OCI-LY3 (cell line): ENCODE measurements at regions not wholly inside any gene's neighbourhood (a gene's known extent, or its start where the extent isn't known, plus 50 kb on each side); places are given as distances from the start of the nearest gene placed in this dataset.
A peak's percentile ranks its signal among the peaks of the same experiment; 100 is the strongest.

Experiments
- H2AFZ ChIP-seq: fragments of 200-600, 300-600 bp; shearing (Covaris generic); 2 replicates; pipeline ENCODE4 v1.6.0; 2014; ENCODE audit warnings: antibody characterized with exemption, low read depth, low read length
- H3K27ac ChIP-seq: fragments of 200-600, 300-600 bp; sonication (generic); 2 replicates; pipeline ENCODE4 v1.5.1; 2014; ENCODE audit warnings: mild to moderate bottlenecking, low read length, moderate library complexity, mixed read lengths
- H3K27me3 ChIP-seq: fragments of 200-600, 300-600 bp; sonication (generic); 2 replicates; pipeline ENCODE4 v1.6.1; 2014; ENCODE audit warnings: low read depth, low read length, mixed read lengths
- H3K36me3 ChIP-seq: fragments of 200-600, 300-600 bp; sonication (generic); replicated peaks from 2 replicates; pipeline ENCODE3; 2014; ENCODE audit warnings: low read depth, low read length, mixed read lengths
- H3K4me1 ChIP-seq: fragments of 300-600, 200-600 bp; sonication (generic); 2 replicates; pipeline ENCODE4 v1.6.1; 2014; ENCODE audit warnings: low read length, mixed read lengths
- H3K4me2 ChIP-seq: fragments of 200-600, 300-600 bp; sonication (generic); 2 replicates; pipeline ENCODE4 v1.6.1; 2014; ENCODE audit warnings: low read length, mixed read lengths
- H3K4me3 ChIP-seq: fragments of 300-600, 200-600 bp; sonication (generic); 2 replicates; pipeline ENCODE4 v1.5.1; 2014; ENCODE audit warnings: antibody characterized with exemption, mild to moderate bottlenecking, low read length, moderate library complexity
- H3K79me2 ChIP-seq: fragments of 300-600, 200-600 bp; shearing (Covaris generic); 2 replicates; pipeline ENCODE4 v1.6.1; 2014; ENCODE audit warnings: mild to moderate bottlenecking, low read length, mixed read lengths
- H3K9ac ChIP-seq: fragments of 300-600, 200-600 bp; shearing (Covaris generic); 2 replicates; pipeline ENCODE4 v1.6.0; 2014; ENCODE audit warnings: mild to moderate bottlenecking, low read length, moderate library complexity
- H3K9me3 ChIP-seq: fragments of 200-600, 300-600 bp; shearing (Covaris generic); 2 replicates; pipeline ENCODE4 v1.6.1; 2014; ENCODE audit warnings: low read length, mixed read lengths; ENCODE audit not compliant: insufficient read depth
- H4K20me1 ChIP-seq: fragments of 200-600, 300-600 bp; sonication (generic); 2 replicates; pipeline ENCODE4 v1.6.1; 2016; ENCODE audit warnings: low read length, mixed read lengths; ENCODE audit not compliant: insufficient read depth
- CTCF ChIP-seq: fragments of 200-600, 300-600 bp; sonication (generic); IDR thresholded peaks from 2 replicates; pipeline ENCODE4 v1.5.1; 2014; ENCODE audit warnings: antibody characterized with exemption, low read length, low read depth
- EZH2phosphoT487 ChIP-seq: fragments of 200-600 bp; shearing (Covaris generic); IDR thresholded peaks from 2 replicates; pipeline ENCODE4 v1.6.1; 2018; ENCODE audit warnings: antibody characterized with exemption, mixed run types, low read depth

DNA sequence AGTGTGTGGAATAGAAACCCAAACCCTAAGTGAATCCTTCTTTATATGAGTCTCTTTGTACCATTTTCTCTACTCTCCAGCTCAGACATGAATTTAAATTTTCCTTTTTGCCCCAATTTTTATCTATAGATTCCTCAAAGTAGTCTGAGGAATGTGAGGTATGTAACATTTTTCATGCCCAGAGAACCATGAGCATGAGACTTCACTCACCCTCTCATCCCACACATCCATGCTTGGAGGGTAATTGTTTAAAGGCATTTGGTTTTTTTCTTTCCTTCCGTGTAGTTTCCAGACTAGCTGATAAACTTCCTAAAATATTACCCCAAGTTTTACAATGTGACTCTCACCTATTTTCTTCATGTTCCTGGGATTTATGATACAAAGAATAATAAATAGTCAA is 2056.8 kb upstream of the CELF4 start:
- Histone ChIP-seq H3K27ac (no peak overlapping the region), H3K79me2 (no peaks in the 10 kb centered on the region), H3K9ac (no peak overlapping the region), H3K9me3 (no peaks in the 10 kb centered on the region), H3K4me1 (peaks cover 8% of the 10 kb centered on the region), H3K4me3 (no peak overlapping the region), H3K27me3 (no peaks in the 10 kb centered on the region), H2AFZ (no peak overlapping the region), H4K20me1 (no peaks in the 10 kb centered on the region), H3K4me2 (no peak overlapping the region), H3K36me3 (no peaks in the 10 kb centered on the region)
- no peak for TF ChIP-seq CTCF
- TF ChIP-seq EZH2phosphoT487, result no peak

DNA sequence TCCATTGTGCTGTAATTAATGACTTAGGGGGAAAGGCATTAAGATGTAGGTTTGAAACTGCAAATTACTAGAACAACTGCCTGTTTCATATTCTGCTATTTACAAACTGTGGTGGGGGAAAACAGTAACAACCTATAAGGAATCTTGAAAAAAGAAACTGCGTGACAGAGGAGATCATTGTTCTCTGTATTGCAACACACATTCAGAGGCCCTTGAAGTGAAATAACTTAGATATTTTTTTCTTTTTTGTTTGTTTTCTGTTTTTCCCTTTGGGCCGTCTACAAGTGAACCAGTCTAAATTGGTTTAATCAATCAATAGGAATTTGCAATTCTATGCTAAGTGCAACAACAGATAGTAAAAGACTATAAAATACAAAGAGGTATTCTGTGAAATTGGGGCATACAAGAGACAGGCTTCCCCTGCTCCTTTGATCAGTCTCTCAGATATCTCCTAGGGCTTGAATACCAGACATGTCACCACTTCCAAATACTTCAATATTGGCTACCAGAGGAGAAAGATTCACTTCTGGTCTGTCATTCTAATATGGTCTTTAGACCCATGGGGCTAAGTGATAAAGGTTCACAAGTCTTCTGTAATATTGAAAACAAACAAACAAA is 2055.1 kb upstream of the CELF4 start:
- peaks cover 8% of the 10 kb centered on the region for H3K4me1 ChIP-seq
- H3K9ac ChIP-seq, result no peak overlapping the region
- no peak for TF ChIP-seq EZH2phosphoT487
- TF ChIP-seq CTCF, result no peak
- no peaks in the 10 kb centered on the region for H4K20me1 ChIP-seq
- no peaks in the 10 kb centered on the region for H3K9me3 ChIP-seq
- H3K4me3 ChIP-seq, result no peak overlapping the region
- no peaks in the 10 kb centered on the region for H3K36me3 ChIP-seq
- H3K4me2 ChIP-seq, result no peak overlapping the region
- no peak overlapping the region for H3K27ac ChIP-seq
- H3K79me2 ChIP-seq, result no peaks in the 10 kb centered on the region
- no peak overlapping the region for H2AFZ ChIP-seq
- H3K27me3 ChIP-seq, result no peaks in the 10 kb centered on the region

- H2AFZ ChIP-seq, result no peak overlapping the region
- no peak overlapping the region for H3K4me3 ChIP-seq
- no peak overlapping the region for H3K4me2 ChIP-seq
- no peaks in the 10 kb centered on the region for H3K36me3 ChIP-seq
- H3K79me2 ChIP-seq, result no peaks in the 10 kb centered on the region
- H3K9me3 ChIP-seq, result no peaks in the 10 kb centered on the region
- H3K9ac ChIP-seq, result no peak overlapping the region
- H3K27ac ChIP-seq, result no peak overlapping the region
- TF ChIP-seq EZH2phosphoT487 (no peak), CTCF (no peak)
- H4K20me1 ChIP-seq, result no peaks in the 10 kb centered on the region
- H3K4me1 ChIP-seq, result no peaks in the 10 kb centered on the region
- no peaks in the 10 kb centered on the region for H3K27me3 ChIP-seq
Observed at GRCh38 chr18:39618265-39619003, 2052.8 kb upstream of the CELF4 start.

- no peaks in the 10 kb centered on the region for H4K20me1 ChIP-seq
- no peaks in the 10 kb centered on the region for H3K9me3 ChIP-seq
- H3K36me3 ChIP-seq, result no peaks in the 10 kb centered on the region
- no peak overlapping the region for H3K4me3 ChIP-seq
- no peaks in the 10 kb centered on the region for H3K27me3 ChIP-seq
- peak overlapping the region; percentile 32; the same call in 1 of the 2 replicates for H3K4me2 ChIP-seq
- no peak overlapping the region for H3K9ac ChIP-seq
- no peaks in the 10 kb centered on the region for H3K79me2 ChIP-seq
- no peak overlapping the region for H2AFZ ChIP-seq
- no peak for TF ChIP-seq EZH2phosphoT487
- TF ChIP-seq CTCF, result no peak
- H3K27ac ChIP-seq, result no peak overlapping the region
- peaks cover 12% of the 10 kb centered on the region for H3K4me1 ChIP-seq
Observed at GRCh38 chr18:39611381-39612100, 2045.9 kb upstream of the CELF4 start.
